Sigmoid colon (tissue), 6 donors: ENCODE measurements at regions not wholly inside any gene's neighbourhood (a gene's known extent, or its start where the extent isn't known, plus 50 kb on each side); places are given as distances from the start of the nearest gene placed in this dataset.

Experiments used
- DNase-seq: peaks from one replicate; pipeline ENCODE4 v3.0.0-alpha.2; 2019
- H3K27ac ChIP-seq, 4 donors: fragments of 200-600 bp; sonication (generic); one replicate each; pipeline ENCODE4 v1.5.1; 2016 to 2019; ENCODE audit warnings: mild to moderate bottlenecking in 1 of 4
- H3K27me3 ChIP-seq, 3 donors: fragments of 200-600 bp; sonication (generic); one replicate each; pipeline ENCODE4 v1.5.1; 2019; ENCODE audit warnings: mild to moderate bottlenecking in 1 of 3
- H3K36me3 ChIP-seq, 4 donors: fragments of 200-600 bp; sonication (generic); one replicate each; pipeline ENCODE4 v1.5.1; 2016 to 2019
- H3K4me1 ChIP-seq, 4 donors: fragments of 200-600 bp; sonication (generic); one replicate each; pipeline ENCODE4 v1.5.1; 2017 to 2019
- H3K4me3 ChIP-seq, 4 donors: fragments of 200-600 bp; sonication (generic); one replicate each; pipeline ENCODE4 v1.5.1; 2017 to 2019; ENCODE audit warnings: mild to moderate bottlenecking in 2 of 4, moderate library complexity in 1 of 4
- H3K9me3 ChIP-seq, 4 donors: fragments of 200-600 bp in 3 of 4; sonication (generic) in 3 of 4; one replicate each; pipeline versions ENCODE4 v1.5.1 to v1.6.1; 2013 to 2019
- EP300 ChIP-seq, 4 donors: sonication (generic); formaldehyde crosslinking; IDR thresholded peaks; one replicate each; pipeline ENCODE4 v1.6.1; 2017; ENCODE audit warnings: antibody characterized with exemption in 4 of 4
- POLR2A ChIP-seq, 2 donors: fragments of 450-650 bp; IDR thresholded peaks; one replicate each; pipeline ENCODE4 v1.6.1; 2016; ENCODE audit warnings: antibody characterized with exemption in 2 of 2, mild to moderate bottlenecking in 2 of 2, moderate library complexity in 2 of 2
- POLR2AphosphoS5 ChIP-seq, 4 donors: sonication (generic); formaldehyde crosslinking; IDR thresholded peaks; one replicate each; pipeline ENCODE4 v1.6.1; 2017; ENCODE audit warnings: antibody characterized with exemption in 4 of 4
- WGBS, 2 donors: extraction: QIAGEN DNeasy Blood & Tissue Kit; methylation state at CpG; one replicate each; pipeline ENCODE4 v1.1.7; 2013; 5-methylcytosine and 5-hydroxymethylcytosine counted together
- intact Hi-C: fragments of 100-400 bp; cut with DNase I; formaldehyde crosslinking; loops from one replicate; pipeline ENCODE4 v1.15.1; 2023
- TF ChIP-seq, protein P1 (sequence below), 4 experiments: fragments of 450-650 bp in 3 of 4; fragments of 200-600 bp in 1 of 4; IDR thresholded peaks; one replicate each; pipeline ENCODE4 v1.5.1; 2016 to 2019; ENCODE audit warnings: antibody characterized with exemption in 4 of 4, mild to moderate bottlenecking in 3 of 4, moderate library complexity in 2 of 4
- donor health status: healthy with polysubstance abuse.
- donor health status: healthy.

DNA sequence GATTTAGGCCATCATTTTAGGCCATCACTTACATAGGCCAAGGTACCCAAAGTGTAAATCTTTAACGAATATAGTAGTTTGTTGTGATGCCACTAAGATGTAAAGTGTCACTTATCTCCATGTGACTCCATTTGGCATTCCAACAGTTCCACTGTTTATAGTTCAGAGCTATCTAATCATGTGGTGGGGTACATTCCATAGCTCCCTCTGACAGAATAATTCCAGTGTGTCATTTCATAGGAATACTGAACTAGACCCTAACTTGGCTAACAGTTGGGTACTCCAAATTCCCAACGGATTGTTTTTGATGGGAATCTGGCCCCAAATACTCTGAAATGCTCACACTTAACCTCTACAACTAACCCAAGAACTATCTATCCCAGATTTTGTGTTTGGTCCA lies 76.7 kb upstream of the FST start:
- H3K27ac ChIP-seq = no peak overlapping the region
- TF ChIP-seq POLR2A (IDR thresholded peaks at IDR 0.05) = no peak
- no peak for TF ChIP-seq POLR2AphosphoS5 (IDR thresholded peaks at IDR 0.05)
- TF ChIP-seq EP300 (IDR thresholded peaks at IDR 0.05) = no peak
- TF ChIP-seq, protein P1, sequence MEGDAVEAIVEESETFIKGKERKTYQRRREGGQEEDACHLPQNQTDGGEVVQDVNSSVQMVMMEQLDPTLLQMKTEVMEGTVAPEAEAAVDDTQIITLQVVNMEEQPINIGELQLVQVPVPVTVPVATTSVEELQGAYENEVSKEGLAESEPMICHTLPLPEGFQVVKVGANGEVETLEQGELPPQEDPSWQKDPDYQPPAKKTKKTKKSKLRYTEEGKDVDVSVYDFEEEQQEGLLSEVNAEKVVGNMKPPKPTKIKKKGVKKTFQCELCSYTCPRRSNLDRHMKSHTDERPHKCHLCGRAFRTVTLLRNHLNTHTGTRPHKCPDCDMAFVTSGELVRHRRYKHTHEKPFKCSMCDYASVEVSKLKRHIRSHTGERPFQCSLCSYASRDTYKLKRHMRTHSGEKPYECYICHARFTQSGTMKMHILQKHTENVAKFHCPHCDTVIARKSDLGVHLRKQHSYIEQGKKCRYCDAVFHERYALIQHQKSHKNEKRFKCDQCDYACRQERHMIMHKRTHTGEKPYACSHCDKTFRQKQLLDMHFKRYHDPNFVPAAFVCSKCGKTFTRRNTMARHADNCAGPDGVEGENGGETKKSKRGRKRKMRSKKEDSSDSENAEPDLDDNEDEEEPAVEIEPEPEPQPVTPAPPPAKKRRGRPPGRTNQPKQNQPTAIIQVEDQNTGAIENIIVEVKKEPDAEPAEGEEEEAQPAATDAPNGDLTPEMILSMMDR (IDR thresholded peaks at IDR 0.05) = no peak
- H3K27me3 ChIP-seq = no peaks in the 10 kb centered on the region
- H3K36me3 ChIP-seq = no peaks in the 10 kb centered on the region
- intact Hi-C loops = no loop called here
- no peak for DNase-seq
- H3K4me3 ChIP-seq = no peak overlapping the region
- H3K4me1 ChIP-seq = no peaks in the 10 kb centered on the region
- WGBS, 2 donors = 70 to 77% methylated on average over 2 of the region's 2 CpGs
- H3K9me3 ChIP-seq = no peaks in the 10 kb centered on the region

DNA sequence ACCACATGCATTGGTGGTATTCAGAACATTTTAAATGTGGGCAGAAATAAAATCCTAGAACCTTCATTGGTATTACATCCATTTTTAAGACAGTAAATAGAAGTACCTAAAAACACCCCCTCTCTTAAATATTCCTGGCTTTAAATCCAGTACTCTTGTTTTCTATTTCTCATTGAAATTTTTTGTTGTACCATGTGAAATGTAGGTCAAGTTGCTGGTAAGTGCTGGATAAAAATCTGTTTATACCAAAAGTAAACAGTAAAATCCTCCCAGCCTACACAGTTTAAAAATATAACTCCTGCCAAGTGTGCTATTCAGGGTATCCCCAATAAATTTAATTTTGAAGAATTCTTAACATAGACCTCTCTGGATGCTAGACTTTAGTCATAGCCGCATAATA lies 75.0 kb upstream of the FST start:
- DNase-seq = no peak
- intact Hi-C loops = no loop called here
- 90 to 92% methylated on average over 1 of the region's 1 CpG for WGBS, 2 donors
- Histone ChIP-seq H3K4me3 (no peak overlapping the region), H3K27ac (no peak overlapping the region), H3K27me3 (no peaks in the 10 kb centered on the region), H3K9me3 (no peaks in the 10 kb centered on the region), H3K36me3 (no peaks in the 10 kb centered on the region), H3K4me1 (no peaks in the 10 kb centered on the region)
- TF ChIP-seq POLR2AphosphoS5 (IDR thresholded peaks at IDR 0.05) (no peak), EP300 (IDR thresholded peaks at IDR 0.05) (no peak), POLR2A (IDR thresholded peaks at IDR 0.05) (no peak)
- TF ChIP-seq, protein P1 (IDR thresholded peaks at IDR 0.05) = no peak

DNA sequence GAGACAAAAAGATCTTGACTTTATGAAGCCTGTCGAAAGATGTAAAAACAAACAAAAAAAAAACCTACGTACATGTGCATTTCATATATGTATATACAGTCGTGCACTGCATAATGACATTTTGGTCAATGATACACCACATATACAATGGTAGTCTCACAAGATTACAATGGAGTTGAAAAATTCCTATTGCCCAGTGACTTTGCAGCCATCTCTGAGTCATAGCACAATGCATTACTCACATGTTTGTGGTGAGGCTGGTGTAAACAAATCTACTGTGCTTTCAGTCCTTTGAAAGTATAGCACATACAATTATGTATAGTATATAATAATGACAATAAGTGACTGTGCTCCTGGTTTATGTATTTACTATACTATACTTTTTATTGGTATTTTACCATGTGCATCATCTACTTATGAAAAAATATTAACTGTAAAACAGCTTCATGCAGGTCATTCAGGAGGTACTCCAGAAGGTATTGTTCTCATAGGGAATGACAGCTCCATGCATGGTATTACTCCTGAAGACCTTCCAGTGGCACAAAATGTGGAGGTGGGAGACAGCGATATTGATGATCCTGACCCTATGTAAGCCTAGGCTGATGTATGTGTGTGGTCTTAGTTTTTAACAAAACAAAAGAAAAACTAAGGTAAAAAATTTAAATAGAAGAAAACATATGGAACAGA lies 73.7 kb upstream of the FST start:
- DNase-seq = no peak
- Histone ChIP-seq H3K9me3 (no peaks in the 10 kb centered on the region), H3K4me1 (no peaks in the 10 kb centered on the region), H3K4me3 (no peak overlapping the region), H3K27me3 (no peaks in the 10 kb centered on the region), H3K27ac (no peak overlapping the region), H3K36me3 (no peaks in the 10 kb centered on the region)
- 87 to 91% methylated on average over 4 of the region's 4 CpGs for WGBS, 2 donors
- TF ChIP-seq POLR2AphosphoS5 (IDR thresholded peaks at IDR 0.05) = no peak
- no peak for TF ChIP-seq POLR2A (IDR thresholded peaks at IDR 0.05)
- TF ChIP-seq EP300 (IDR thresholded peaks at IDR 0.05) = no peak
- TF ChIP-seq, protein P1 (IDR thresholded peaks at IDR 0.05) = no peak
- intact Hi-C loops = no loop called here

DNA sequence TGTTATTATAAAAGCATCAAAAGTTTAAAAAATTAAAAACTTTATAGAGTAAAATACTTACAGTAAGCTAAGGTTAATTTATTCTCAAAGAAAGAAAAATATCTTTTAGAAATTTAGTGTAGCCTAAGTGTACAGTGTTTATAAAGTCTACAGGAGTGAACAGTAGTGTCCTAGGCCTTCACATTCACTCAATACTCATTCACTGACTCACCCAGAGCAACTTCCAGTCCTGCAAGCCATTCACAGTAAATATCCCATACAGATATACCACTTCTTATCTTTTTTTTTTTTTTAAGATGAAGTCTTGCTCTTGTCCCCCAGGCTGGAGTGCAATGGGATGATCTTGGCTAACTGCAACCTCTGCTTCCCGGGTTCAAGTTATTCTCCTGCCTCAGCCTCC lies 73.1 kb upstream of the FST start:
- no peak for DNase-seq
- WGBS, 2 donors = 93 to 97% methylated on average over 1 of the region's 1 CpG
- H3K27me3 ChIP-seq = no peaks in the 10 kb centered on the region

More for the DNA sequence above, 73.1 kb upstream of the FST start:
- H3K36me3 ChIP-seq = no peaks in the 10 kb centered on the region
- no peak for TF ChIP-seq EP300 (IDR thresholded peaks at IDR 0.05)
- no peak for TF ChIP-seq POLR2AphosphoS5 (IDR thresholded peaks at IDR 0.05)
- TF ChIP-seq, protein P1 (IDR thresholded peaks at IDR 0.05) = no peak
- TF ChIP-seq POLR2A (IDR thresholded peaks at IDR 0.05) = no peak
- H3K4me1 ChIP-seq = no peaks in the 10 kb centered on the region
- intact Hi-C loops = no loop called here
- H3K27ac ChIP-seq = no peak overlapping the region
- H3K4me3 ChIP-seq = no peak overlapping the region
- H3K9me3 ChIP-seq = no peaks in the 10 kb centered on the region
